ENCODE measurements at regions not wholly inside any gene's neighbourhood (a gene's known extent, or its start where the extent isn't known, plus 50 kb on each side); places are given as distances from the start of the nearest gene placed in this dataset.

DNA sequence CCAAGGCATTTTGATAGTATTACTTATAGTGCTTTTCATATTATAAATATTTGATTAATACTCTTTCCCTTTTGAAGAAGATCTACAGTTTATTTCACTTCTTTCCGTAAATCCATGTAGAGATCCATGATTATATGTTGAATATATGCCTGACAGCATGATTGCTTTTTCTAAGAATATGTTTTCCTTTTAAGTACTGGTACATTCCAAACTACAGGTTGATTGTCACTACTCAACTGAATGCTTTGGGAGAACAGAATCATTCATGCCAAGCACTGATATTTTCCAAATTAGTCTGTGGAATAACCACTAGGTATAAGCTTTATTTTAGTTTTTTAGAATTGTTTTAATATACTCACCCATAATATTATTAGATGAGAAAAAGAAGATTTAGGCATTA lies 330.2 kb downstream of the BCKDHB start:
- no peak overlapping the region for H3K4me3 ChIP-seq
- no peak overlapping the region for H3K27ac ChIP-seq
- TF ChIP-seq ZFP36 (IDR thresholded peaks at IDR 0.05; ENCODE audit: borderline replicate concordance, partially characterized antibody) (no peak), MAFK (IDR thresholded peaks at IDR 0.05; ENCODE audit: partially characterized antibody) (no peak), FOSB (CRISPR knock-in tag; IDR thresholded peaks at IDR 0.05) (no peak), ESRRA (IDR thresholded peaks at IDR 0.05; ENCODE audit: borderline replicate concordance, low read length) (no peak), TP53 (CRISPR knock-in tag; IDR thresholded peaks at IDR 0.05) (no peak), RAD21 (conservative IDR thresholded peaks at IDR 0.05 in 1 of 2, IDR thresholded peaks at IDR 0.05 in 1 of 2) (no peak), CBX2 (IDR thresholded peaks at IDR 0.05; ENCODE audit: borderline replicate concordance, low read depth) (no peak), EHF (CRISPR knock-in tag; IDR thresholded peaks at IDR 0.05) (no peak), ZSCAN20 (CRISPR knock-in tag; IDR thresholded peaks at IDR 0.05) (no peak), NR3C1 (IDR thresholded peaks at IDR 0.05) (no peak)
- TF ChIP-seq, protein P1, sequence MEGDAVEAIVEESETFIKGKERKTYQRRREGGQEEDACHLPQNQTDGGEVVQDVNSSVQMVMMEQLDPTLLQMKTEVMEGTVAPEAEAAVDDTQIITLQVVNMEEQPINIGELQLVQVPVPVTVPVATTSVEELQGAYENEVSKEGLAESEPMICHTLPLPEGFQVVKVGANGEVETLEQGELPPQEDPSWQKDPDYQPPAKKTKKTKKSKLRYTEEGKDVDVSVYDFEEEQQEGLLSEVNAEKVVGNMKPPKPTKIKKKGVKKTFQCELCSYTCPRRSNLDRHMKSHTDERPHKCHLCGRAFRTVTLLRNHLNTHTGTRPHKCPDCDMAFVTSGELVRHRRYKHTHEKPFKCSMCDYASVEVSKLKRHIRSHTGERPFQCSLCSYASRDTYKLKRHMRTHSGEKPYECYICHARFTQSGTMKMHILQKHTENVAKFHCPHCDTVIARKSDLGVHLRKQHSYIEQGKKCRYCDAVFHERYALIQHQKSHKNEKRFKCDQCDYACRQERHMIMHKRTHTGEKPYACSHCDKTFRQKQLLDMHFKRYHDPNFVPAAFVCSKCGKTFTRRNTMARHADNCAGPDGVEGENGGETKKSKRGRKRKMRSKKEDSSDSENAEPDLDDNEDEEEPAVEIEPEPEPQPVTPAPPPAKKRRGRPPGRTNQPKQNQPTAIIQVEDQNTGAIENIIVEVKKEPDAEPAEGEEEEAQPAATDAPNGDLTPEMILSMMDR (IDR thresholded peaks at IDR 0.05) = no peak
- H3K4me2 ChIP-seq = no peak overlapping the region
- CTCF ChIA-PET = no interaction called here
- 88% methylated on average over 1 of the region's 1 CpG for WGBS (ENCODE audit: missing lambda C conversion rate)
- no peak for FAIRE-seq
- H3K4me1 ChIP-seq = peaks cover 5% of the 10 kb centered on the region; the same call in 2 of the 3 replicates
- no peaks in the 10 kb centered on the region for H3K9me3 ChIP-seq
- no peak for DNase-seq (ENCODE audit: low read depth in 1 of 2, low spot score in 1 of 2)
- POLR2A ChIA-PET = no interaction called here
- no peak for ATAC-seq

DNA sequence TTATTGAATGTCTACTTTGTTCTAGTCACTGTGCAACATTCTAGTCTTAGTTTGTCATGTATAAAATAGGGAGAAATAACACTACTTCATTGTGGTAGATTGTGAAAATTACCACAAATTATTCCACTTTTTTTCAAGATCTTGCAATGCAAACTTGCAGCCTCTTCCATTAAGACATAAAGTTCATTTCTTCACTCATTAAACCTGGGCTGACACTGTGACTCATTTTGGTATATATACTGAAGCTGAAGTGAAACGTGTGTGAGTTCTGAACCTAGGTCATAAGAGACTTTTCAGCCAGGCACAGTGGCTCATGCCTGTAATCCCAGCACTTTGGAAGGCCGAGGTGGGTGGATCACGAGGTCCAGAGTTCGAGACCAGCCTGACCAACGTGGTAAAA lies 329.0 kb downstream of the BCKDHB start:
- ATAC-seq (no peak), FAIRE-seq (no peak), DNase-seq (ENCODE audit: low read depth in 1 of 2, low spot score in 1 of 2) (no peak)
- TF ChIP-seq BHLHE40 (IDR thresholded peaks at IDR 0.05; ENCODE audit: low read depth, low read length) = no peak
- TF ChIP-seq, protein P2, sequence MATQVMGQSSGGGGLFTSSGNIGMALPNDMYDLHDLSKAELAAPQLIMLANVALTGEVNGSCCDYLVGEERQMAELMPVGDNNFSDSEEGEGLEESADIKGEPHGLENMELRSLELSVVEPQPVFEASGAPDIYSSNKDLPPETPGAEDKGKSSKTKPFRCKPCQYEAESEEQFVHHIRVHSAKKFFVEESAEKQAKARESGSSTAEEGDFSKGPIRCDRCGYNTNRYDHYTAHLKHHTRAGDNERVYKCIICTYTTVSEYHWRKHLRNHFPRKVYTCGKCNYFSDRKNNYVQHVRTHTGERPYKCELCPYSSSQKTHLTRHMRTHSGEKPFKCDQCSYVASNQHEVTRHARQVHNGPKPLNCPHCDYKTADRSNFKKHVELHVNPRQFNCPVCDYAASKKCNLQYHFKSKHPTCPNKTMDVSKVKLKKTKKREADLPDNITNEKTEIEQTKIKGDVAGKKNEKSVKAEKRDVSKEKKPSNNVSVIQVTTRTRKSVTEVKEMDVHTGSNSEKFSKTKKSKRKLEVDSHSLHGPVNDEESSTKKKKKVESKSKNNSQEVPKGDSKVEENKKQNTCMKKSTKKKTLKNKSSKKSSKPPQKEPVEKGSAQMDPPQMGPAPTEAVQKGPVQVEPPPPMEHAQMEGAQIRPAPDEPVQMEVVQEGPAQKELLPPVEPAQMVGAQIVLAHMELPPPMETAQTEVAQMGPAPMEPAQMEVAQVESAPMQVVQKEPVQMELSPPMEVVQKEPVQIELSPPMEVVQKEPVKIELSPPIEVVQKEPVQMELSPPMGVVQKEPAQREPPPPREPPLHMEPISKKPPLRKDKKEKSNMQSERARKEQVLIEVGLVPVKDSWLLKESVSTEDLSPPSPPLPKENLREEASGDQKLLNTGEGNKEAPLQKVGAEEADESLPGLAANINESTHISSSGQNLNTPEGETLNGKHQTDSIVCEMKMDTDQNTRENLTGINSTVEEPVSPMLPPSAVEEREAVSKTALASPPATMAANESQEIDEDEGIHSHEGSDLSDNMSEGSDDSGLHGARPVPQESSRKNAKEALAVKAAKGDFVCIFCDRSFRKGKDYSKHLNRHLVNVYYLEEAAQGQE (IDR thresholded peaks at IDR 0.05) = no peak
- Histone ChIP-seq H3K4me3 (no peak overlapping the region), H3K27ac (no peak overlapping the region), H3K4me1 (peaks cover 5% of the 10 kb centered on the region; the same call in 2 of the 3 replicates), H3K4me2 (no peak overlapping the region), H3K9me3 (no peaks in the 10 kb centered on the region)
- POLR2A ChIA-PET = no interaction called here
- 77% methylated on average over 4 of the region's 5 CpGs for WGBS (ENCODE audit: missing lambda C conversion rate)
- CTCF ChIA-PET = no interaction called here

DNA sequence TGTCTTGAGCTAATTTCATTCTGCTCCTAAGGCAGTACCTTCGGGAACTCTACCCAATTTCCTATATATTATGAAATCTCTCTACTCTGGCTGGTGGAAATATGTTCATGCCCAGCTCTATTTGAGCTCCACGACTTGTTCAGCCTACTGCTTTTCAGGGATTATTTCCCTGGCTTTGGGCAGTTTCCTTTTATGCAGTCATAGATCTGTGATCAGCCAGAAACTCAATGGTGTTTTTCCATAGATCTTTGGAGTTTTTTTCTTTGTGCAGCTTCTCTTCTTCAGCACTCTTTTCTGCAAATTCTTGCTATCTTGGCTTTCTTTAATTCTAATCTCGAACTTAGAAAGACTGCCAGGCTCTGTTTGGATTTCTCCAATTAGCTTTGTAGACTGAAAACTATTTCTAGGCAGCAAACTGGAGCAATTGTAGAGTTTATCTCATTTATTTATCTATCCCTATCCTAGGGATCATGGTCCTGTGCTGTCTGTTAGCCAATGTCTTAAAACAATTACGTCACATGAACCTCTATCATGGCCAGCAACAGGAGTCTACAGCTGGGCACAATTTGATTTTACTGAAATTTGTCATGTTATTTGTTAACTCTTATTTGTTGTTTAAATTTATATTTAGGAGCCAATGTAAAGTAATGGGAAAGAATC lies 328.4 kb downstream of the BCKDHB start:
- no peak for TF ChIP-seq RCOR1 (IDR thresholded peaks at IDR 0.05; ENCODE audit: low read depth, low read length)
- no peak for TF ChIP-seq ZNF302 (CRISPR knock-in tag; IDR thresholded peaks at IDR 0.05)
- TF ChIP-seq CEBPB (IDR thresholded peaks at IDR 0.05) = no peak
- TF ChIP-seq ZSCAN20 (CRISPR knock-in tag; IDR thresholded peaks at IDR 0.05) = no peak
- TF ChIP-seq EP300 (IDR thresholded peaks at IDR 0.05) = no peak
- TF ChIP-seq JUNB (IDR thresholded peaks at IDR 0.05) = no peak
- H3K27ac ChIP-seq = no peak overlapping the region
- H3K4me3 ChIP-seq = no peak overlapping the region
- H3K9me3 ChIP-seq = no peaks in the 10 kb centered on the region
- FAIRE-seq (no peak), DNase-seq (ENCODE audit: low read depth in 1 of 2, low spot score in 1 of 2) (no peak), ATAC-seq (no peak)
- peaks cover 5% of the 10 kb centered on the region; the same call in 2 of the 3 replicates for H3K4me1 ChIP-seq
- WGBS (ENCODE audit: missing lambda C conversion rate) = 45% methylated on average over 4 of the region's 4 CpGs
- CTCF ChIA-PET = interaction anchor here (0.6 kb wide), 1 partner anchor 209 kb away, joined by 4 read pairs; no protein-coding TSS in a partner anchor
- POLR2A ChIA-PET = no interaction called here
- H3K4me2 ChIP-seq = no peak overlapping the region
